NCI-H69 (cell line): ENCODE measurements at regions not wholly inside any gene's neighbourhood (a gene's known extent, or its start where the extent isn't known, plus 50 kb on each side); places are given as distances from the start of the nearest gene placed in this dataset.
"Not testable (repeated sequence)": the region's sequence is repeated elsewhere in the genome, so short reads cannot be mapped to it uniquely, and the experiment has no call there.

ENCODE experiments used
- DNase-seq: peaks from one replicate; lab custom pipeline; 2025; lab: John Stamatoyannopoulos, UW

DNA sequence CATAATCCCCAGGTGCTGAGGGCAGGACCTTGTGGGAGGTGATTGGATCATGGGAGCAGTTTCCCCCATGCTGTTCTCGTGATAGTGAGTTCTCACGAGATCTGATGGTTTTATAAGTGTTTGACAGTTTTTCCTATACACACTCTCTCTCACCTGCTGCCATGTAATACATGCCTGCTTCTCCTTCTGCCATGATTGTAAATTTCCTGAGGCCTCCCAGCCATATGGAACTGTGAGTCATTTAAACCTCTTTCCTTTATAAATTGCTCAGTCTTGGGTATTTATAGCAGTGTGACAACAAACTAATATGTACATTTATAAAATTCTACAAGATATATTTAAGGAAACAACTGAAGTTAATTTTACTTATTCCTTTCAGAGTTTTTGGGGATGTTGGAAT lies 170.8 kb upstream of the BET1 start:
- peak; percentile 21 for DNase-seq

DNA sequence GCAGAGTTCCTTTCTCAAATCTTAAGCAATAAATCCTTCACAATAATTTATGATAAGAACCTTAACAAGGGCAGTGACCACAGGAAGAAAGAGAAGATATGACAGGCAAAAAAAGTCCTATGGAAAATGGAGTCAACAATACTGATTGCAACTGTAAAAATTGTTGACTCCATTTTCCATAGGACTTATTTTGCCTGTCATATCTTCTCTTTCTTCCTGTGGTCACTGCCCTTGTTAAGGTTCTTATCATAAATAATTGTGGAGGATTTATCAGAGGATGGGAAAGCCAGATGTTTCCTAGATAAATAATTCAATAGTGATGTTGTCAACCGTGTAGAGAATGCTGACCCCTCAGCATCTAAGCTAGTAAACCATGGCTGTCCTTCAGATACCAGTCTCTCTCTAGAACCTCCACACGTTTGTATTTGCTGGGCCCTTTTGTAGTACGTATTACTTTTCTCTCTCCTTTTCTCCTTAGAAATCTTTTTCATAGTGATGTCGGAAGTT lies 172.6 kb upstream of the BET1 start:
- DNase-seq = no peak

DNA sequence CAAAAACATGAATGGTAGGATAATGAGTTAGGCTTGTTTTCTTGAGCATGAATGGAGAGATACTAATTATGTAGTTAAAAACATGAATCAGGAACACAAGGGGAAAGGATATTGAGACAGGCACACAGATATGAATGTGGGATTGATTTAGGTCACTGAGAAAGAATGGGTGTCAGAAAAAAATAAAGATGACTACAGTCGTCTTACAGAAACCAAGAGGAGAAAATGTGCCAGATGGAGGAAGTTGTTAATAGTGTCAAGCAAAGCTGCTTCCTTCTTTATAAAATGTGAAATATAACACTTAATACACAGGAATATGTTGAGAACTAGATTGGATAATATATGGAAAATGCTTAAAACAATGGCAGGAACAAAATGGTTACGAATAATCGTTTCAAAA lies 173.3 kb upstream of the BET1 start:
- peak; percentile 42 for DNase-seq

DNA sequence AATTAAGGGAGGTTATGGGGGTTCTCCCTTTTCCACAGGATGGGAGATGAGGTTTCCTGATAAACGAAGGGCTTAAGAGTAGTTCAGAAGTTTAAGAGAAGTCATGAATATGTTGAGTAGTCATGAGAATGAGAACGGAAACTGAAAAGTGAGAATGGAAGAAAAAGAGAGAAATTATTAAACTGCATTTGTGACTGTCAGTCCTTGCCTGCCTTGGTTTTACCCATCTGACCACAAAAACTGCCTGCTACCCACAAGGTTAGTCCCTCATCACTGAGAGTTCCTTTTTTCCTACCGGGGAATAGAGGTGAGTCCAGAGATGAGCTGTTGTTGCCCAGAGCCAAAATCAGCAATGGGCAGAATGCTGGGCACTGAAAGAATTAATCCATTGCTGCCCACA lies 174.1 kb upstream of the BET1 start:
- DNase-seq = no peak

DNA sequence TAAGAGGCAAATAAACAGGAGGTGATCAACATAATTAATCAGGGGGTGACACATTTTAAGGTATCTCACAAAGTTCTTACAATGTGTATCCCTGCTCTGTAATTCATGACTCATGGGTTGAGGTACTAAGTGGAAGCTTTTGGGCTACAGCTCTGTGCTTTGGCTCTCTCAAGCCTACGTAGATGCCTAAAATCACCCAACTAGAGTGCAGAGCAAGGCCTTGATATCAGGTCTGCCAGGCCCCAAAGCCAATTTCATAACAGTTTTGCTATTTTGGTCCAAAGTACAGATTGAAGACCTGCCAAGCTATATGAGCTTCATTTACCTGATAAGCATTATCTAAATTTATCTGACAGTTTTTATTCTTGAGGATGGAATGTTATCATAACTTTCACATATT lies 175.3 kb upstream of the BET1 start:
- no peak for DNase-seq

DNA sequence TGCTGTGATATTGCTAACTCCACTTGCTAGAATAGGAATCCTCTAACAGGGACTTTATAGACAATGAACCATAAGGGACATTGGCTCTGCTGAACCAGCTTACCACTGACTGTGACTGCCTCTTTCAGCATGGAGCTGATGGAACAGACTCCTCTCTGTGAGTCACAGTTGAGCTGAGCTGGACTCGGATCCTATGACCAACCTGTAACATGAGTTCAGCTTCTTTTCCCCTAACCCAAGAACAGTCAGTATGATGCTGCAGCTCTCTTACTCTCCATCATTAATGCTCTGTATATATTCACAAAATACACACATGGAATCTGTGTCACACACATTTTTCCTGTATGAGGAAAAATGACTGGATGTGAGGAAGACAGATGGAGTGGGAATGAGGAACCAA lies 177.9 kb upstream of the BET1 start:
- no peak for DNase-seq

GRCh38 chr7:94182721-94183120 lies 178.6 kb upstream of the BET1 start:
- DNase-seq = no peak

- DNase-seq = no peak
These were observed 179.2 kb upstream of the BET1 start for GRCh38 chr7:94183289-94183749.

GRCh38 chr7:94183891-94184290 lies 179.7 kb upstream of the BET1 start:
- DNase-seq = no peak

DNA sequence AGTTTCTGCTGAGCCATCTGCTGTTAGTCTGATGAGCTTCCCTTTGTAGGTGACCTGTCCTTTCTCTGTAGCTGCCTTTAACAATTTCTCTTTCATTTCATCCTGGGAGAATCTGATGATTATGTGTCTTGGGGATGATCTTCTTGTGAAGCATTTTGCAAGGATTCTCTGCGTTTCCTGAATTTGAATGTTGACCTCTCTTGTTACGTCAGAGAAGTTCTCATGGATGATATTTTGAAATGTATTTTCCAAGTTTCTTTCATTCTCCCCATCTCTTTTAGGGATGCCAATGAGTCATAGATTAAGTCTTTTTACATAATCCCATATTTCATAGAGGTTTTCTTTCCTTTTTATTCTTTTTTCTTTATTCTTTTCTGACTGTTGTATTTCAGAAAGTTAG lies 184.2 kb upstream of the BET1 start:
- DNase-seq = no peak

- DNase-seq = no peak
These were observed 186.5 kb upstream of the BET1 start for GRCh38 chr7:94190599-94191061.

DNA sequence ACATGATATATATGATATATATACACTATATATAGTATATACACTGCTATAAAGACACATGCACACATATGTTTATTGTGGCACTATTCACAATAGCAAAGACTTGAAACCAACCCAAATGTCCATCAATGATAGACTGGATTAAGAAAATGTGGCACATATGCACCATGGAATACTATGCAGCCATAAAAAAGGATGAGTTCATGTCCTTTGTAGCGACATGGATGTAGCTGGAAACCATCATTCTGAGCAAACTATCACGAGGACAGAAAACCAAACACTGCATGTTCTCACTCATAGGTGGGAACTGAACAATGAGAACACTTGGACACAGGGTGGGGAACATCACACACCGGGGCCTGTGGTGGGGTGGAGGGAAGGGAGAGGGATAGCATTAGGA lies 190.3 kb upstream of the BET1 start:
- DNase-seq = not testable (repeated sequence)

DNA sequence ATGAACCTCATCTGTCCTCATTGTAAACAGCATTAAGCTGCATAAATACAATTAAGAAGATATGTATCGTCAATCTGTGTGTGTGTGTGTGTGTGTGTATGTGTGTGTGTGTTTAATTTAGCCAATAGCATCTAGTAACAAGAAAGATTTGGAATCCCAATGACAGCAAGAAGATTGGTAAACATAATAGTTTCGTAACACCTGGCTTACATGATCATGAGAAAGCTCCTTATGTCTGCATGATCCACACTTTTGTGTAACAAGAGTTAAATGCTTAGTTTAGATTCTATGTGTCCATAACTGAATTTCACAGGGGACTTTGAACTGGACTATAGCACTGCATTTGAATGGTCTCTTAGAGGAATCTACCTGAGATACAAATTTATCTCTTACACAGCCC lies 191.0 kb upstream of the BET1 start:
- no peak for DNase-seq

GRCh38 chr7:94195813-94196212 lies 191.7 kb upstream of the BET1 start:
- DNase-seq = no peak

DNA sequence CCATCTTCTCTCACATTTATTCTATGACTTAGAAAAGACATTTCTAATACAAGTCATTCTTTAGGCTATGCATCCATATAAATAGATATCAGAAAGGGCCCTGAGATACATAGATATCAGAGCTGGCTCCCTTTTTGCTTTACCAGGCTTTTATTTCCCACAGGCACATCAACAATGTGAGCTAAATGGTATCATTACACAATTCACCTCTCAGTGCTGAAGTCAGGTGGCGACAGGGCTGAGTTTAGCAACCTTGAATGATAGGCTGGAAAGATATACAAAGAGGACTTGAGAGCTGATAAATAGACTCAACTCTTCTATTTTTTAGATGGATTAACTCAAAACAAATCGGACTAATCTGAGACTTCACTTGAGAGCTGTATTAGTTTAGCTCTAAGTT lies 189.2 kb upstream of the COL1A2 start:
- DNase-seq = no peak

GRCh38 chr7:94206295-94206694 lies 188.4 kb upstream of the COL1A2 start:
- no peak for DNase-seq

DNA sequence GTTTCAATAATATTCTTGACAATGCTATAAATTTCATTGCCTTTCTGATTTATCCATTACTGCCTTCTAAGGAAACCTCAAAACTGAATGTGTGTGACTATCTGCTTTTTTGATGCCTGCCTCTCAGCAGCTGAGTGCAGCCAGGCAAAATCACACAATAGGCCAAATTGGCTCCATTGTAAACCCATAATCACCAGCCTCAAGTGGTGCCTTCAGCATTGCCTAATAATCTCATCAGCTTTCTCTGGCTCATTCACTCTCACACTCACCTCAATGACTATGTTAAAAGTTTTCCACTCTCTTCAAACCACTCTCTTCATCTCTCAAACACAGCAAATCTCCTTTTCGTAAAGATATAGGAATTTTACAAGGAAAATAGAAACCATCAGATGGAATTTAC lies 182.5 kb upstream of the COL1A2 start:
- DNase-seq = peak; percentile 28

DNA sequence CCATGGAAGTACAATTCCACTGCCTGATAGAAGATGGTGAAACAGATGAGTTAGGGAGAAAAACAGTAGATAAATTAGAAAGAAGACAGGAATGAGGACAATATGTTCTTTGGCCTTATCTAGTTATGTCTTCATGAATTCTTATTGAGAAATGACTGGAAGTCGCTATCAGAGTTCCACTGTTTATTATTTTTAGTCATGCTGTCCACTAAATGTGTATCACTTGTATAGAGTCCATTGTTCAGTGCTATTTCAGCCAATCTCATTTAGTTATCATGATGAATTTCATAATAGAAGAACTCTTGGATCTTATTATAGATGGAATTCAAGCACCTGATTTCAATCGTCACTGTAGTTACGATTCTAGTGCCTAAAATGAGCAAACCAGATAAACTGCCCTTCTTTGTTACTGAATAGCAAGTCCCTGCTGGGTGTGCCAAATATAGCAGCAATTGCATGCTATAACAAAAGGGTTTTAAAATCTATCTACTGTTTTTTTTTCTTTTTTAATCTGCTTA lies 177.7 kb upstream of the COL1A2 start:
- no peak for DNase-seq

GRCh38 chr7:94217766-94218165 lies 176.9 kb upstream of the COL1A2 start:
- DNase-seq = no peak

DNA sequence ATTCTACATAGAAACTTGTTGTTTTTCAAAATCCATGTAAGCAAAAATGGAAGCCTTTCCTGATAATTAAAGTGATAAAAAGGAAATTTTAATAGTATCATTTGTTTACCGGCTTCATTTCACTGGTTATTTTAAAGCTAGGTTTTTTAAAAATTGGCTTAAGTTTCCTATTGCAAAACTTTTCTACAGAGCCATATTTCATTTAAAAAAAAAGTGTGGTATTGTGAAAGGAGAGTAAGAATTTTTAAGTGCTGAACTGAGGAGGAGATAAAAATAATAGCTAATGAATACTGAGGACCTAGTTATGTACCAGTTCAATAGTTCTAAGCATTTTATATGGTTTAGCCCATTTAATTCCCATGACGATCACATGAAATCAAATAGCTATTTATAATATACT lies 172.2 kb upstream of the COL1A2 start:
- no peak for DNase-seq

- DNase-seq = peak; percentile 93
These were observed 171.2 kb upstream of the COL1A2 start for GRCh38 chr7:94223375-94224084.

DNA sequence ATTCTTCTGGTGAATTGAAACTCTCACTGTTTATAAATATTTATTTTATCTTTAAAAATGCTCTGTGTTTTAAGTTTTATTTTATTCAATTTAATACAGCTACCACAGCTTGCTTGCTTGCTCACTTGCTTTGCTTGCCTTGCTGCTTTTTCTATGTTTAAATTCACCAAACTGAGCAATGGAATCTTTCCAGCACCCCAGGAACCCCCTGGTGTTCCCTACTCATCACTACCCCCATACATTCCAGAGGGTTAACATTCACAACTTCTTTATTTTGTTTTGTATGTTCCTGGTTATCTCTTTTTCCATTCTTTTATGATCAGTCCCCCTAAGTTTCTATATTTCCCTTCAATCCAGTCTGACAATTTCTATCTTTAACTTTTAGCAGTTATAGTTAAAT lies 166.5 kb upstream of the COL1A2 start:
- no peak for DNase-seq

GRCh38 chr7:94228678-94229077 lies 166.0 kb upstream of the COL1A2 start:
- DNase-seq = no peak

GRCh38 chr7:94231305-94231704 lies 163.4 kb upstream of the COL1A2 start:
- DNase-seq = no peak
